PC-9 (cell line): ENCODE measurements at regions not wholly inside any gene's neighbourhood (a gene's known extent, or its start where the extent isn't known, plus 50 kb on each side); places are given as distances from the start of the nearest gene placed in this dataset.

Experiments
- BruUV-seq: library from RNA; stranded (reverse); fragments of 400-500 nt; replicated peaks from 2 replicates; lab custom pipeline; 2021; lab: Mats Ljungman, UMichigan
- CTCF ChIA-PET: fragments of 300-600 bp; sonication (Branson Sonifier 250); formaldehyde crosslinking; loops from one replicate; lab custom pipeline; 2022; ENCODE audit warnings: antibody characterized with exemption; lab: Charles Lee
- POLR2A ChIA-PET: fragments of 300-600 bp; sonication (Branson Sonifier 250); formaldehyde crosslinking; loops from one replicate; lab custom pipeline; 2022; ENCODE audit warnings: antibody characterized with exemption; ENCODE audit not compliant: unreplicated experiment; lab: Charles Lee
- DNase-seq, 2 experiments: peaks; one replicate each; pipeline versions ENCODE4 v3.0.0 to v3.0.0-alpha.2; 2015 to 2022; ENCODE audit warnings: mixed read lengths in 1 of 2
- H2AFZ ChIP-seq: fragments of 200-600 bp; sonication (generic); 2 replicates; pipeline ENCODE4 v1.8.1; 2017; ENCODE audit warnings: antibody characterized with exemption
- H3F3A ChIP-seq: fragments of 200-600 bp; sonication (generic); 2 replicates; pipeline ENCODE4 v1.8.1; 2017; ENCODE audit warnings: antibody characterized with exemption, mild to moderate bottlenecking, low read depth; ENCODE audit not compliant: insufficient read depth
- H3K27ac ChIP-seq: fragments of 200-600 bp; sonication (generic); 2 replicates; pipeline ENCODE4 v1.6.1; 2016; ENCODE audit warnings: mixed run types
- H3K27me3 ChIP-seq: fragments of 200-600 bp; sonication (generic); 2 replicates; pipeline ENCODE4 v1.6.1; 2016; ENCODE audit warnings: low read depth, mixed run types; ENCODE audit not compliant: insufficient read depth
- H3K36me3 ChIP-seq: fragments of 200-600 bp; sonication (generic); 2 replicates; pipeline ENCODE4 v1.6.1; 2016; ENCODE audit warnings: low read depth, mixed run types
- H3K4me1 ChIP-seq: fragments of 200-600 bp; sonication (generic); replicated peaks from 2 replicates; pipeline ENCODE4 v1.6.1; 2016; ENCODE audit warnings: mixed run types; ENCODE audit not compliant: insufficient read depth
- H3K4me2 ChIP-seq: fragments of 200-600 bp; sonication (generic); 2 replicates; pipeline ENCODE4 v1.6.1; 2017; ENCODE audit warnings: mixed run types
- H3K4me3 ChIP-seq: fragments of 200-600 bp; sonication (generic); 2 replicates; pipeline ENCODE4 v1.6.1; 2016; ENCODE audit warnings: mixed run types
- H3K79me2 ChIP-seq: fragments of 200-600 bp; sonication (generic); 2 replicates; pipeline ENCODE4 v1.6.1; 2017; ENCODE audit warnings: low read depth, mixed run types
- H3K9me2 ChIP-seq: fragments of 200-600 bp; sonication (generic); 2 replicates; pipeline ENCODE4 v1.8.1; 2017; ENCODE audit warnings: mild to moderate bottlenecking; ENCODE audit not compliant: insufficient read depth
- H3K9me3 ChIP-seq: fragments of 200-600 bp; sonication (generic); 2 replicates; pipeline ENCODE4 v1.8.1; 2016; ENCODE audit warnings: low read depth; ENCODE audit not compliant: insufficient read depth
- H4K20me1 ChIP-seq: fragments of 200-600 bp; sonication (generic); 2 replicates; pipeline ENCODE4 v1.8.1; 2017; ENCODE audit not compliant: insufficient read depth
- CTCF ChIP-seq: fragments of 200-600 bp; sonication (generic); conservative IDR thresholded peaks from 2 replicates; pipeline ENCODE4 v1.6.1; 2017; ENCODE audit warnings: mixed run types, antibody characterized with exemption, mild to moderate bottlenecking, moderate library complexity
- EZH2 ChIP-seq: fragments of 200-600 bp; sonication (generic); IDR thresholded peaks from 2 replicates; pipeline ENCODE4 v1.8.0; 2017; ENCODE audit warnings: antibody characterized with exemption, low read depth
- intact Hi-C: fragments of 100-400 bp; cut with micrococcal nuclease; formaldehyde crosslinking; loops from one replicate; pipeline ENCODE4 v1.10.0; 2022; ENCODE audit not compliant: unreplicated experiment

DNA sequence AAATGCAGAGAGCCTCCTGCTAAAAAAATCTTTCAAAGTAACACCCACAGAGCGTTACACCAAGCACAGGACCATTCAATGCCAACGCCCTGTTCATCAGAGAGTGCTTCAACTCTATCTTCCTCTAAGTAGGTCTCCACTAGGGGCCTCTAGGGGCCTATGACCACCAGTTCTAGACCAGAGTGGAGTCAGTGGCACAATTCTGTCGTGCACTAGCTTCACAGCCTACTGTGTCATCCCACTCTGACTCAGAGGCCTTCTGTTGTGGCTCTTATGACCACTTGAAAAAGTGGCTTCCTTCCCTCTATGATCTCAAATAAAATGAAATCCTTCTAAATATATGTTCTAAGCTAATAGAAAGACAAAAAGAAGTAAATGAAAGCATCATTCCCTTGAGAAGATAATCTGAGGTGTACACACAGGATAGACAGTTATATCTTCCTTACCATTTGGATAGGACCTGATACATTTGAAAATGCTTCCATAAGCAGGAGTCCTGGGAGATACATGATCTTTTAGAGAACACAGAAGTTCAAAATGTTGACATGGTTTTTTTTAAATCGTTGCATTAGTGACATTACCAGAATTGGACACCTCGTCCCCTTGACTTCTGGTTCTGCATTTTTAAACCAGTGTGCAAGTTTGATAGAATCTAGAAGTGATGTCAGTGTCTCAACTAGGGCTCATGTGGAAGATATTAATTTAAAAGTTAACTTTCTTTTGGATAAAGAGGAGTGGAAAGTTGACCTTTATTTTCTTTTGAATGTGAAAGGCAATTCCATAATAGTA lies 151.9 kb downstream of the SH3BGRL2 start:
- no TSS peak for BruUV-seq
- TF ChIP-seq EZH2, result no peak
- no peak for TF ChIP-seq CTCF
- Histone ChIP-seq H3F3A (no peaks in the 10 kb centered on the region), H3K36me3 (no peaks in the 10 kb centered on the region), H3K9me2 (no peaks in the 10 kb centered on the region), H4K20me1 (no peaks in the 10 kb centered on the region), H3K9me3 (no peaks in the 10 kb centered on the region), H3K4me1 (no peaks in the 10 kb centered on the region), H3K27ac (no peak overlapping the region), H3K79me2 (no peaks in the 10 kb centered on the region), H3K4me2 (no peak overlapping the region), H3K4me3 (no peak overlapping the region), H2AFZ (no peak overlapping the region), H3K27me3 (no peaks in the 10 kb centered on the region)
- intact Hi-C loops, result no loop called here
- no peak for DNase-seq
- CTCF ChIA-PET, result no interaction called here
- POLR2A ChIA-PET, result no interaction called here

- Histone ChIP-seq H3K27ac (no peak overlapping the region), H3K79me2 (no peaks in the 10 kb centered on the region), H3F3A (no peaks in the 10 kb centered on the region), H3K9me3 (no peaks in the 10 kb centered on the region), H4K20me1 (no peaks in the 10 kb centered on the region), H3K4me1 (no peaks in the 10 kb centered on the region), H2AFZ (no peak overlapping the region), H3K9me2 (no peaks in the 10 kb centered on the region), H3K4me3 (no peak overlapping the region), H3K27me3 (no peaks in the 10 kb centered on the region), H3K36me3 (no peaks in the 10 kb centered on the region), H3K4me2 (no peak overlapping the region)
- no TSS peak for BruUV-seq
- TF ChIP-seq EZH2 (no peak), CTCF (no peak)
- no peak for DNase-seq
- POLR2A ChIA-PET, result no interaction called here
- intact Hi-C loops, result no loop called here
- CTCF ChIA-PET, result no interaction called here
These were observed 150.8 kb downstream of the SH3BGRL2 start for GRCh38 chr6:79781916-79782315.

DNA sequence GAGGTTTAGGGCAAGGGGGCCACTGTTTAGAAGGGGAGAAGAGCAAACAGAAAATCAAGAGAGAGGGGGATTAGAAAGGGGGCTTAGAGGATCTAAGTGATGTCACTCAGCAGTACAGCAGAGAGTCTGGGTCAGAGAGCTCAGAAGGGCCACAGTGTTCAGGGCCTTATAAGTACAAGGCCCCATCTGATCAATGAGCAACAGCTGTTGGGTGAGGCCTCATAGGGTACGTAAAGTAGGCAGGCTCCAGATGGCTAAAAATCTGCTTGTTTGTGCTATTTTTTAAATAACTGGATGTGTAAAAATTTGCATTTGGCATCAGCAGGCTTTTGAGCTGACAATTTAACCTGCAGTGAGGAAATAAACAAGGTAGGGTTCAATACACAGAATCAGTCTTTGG lies 149.8 kb downstream of the SH3BGRL2 start:
- H3K4me1 ChIP-seq, result no peaks in the 10 kb centered on the region
- H3K9me3 ChIP-seq, result no peaks in the 10 kb centered on the region
- DNase-seq, result no peak
- no peak overlapping the region for H3K27ac ChIP-seq
- no peak overlapping the region for H3K4me2 ChIP-seq
- no peaks in the 10 kb centered on the region for H3K9me2 ChIP-seq
- no TSS peak for BruUV-seq
- no peaks in the 10 kb centered on the region for H3F3A ChIP-seq
- H3K27me3 ChIP-seq, result no peaks in the 10 kb centered on the region
- no peaks in the 10 kb centered on the region for H3K36me3 ChIP-seq
- H3K79me2 ChIP-seq, result no peaks in the 10 kb centered on the region
- no peak overlapping the region for H2AFZ ChIP-seq
- TF ChIP-seq CTCF (no peak), EZH2 (no peak)
- no peaks in the 10 kb centered on the region for H4K20me1 ChIP-seq
- no peak overlapping the region for H3K4me3 ChIP-seq
- ChIA-PET POLR2A (no interaction called here), CTCF (no interaction called here)
- intact Hi-C loops, result no loop called here
